ENCODE measurements at regions not wholly inside any gene's neighbourhood (a gene's known extent, or its start where the extent isn't known, plus 50 kb on each side); places are given as distances from the start of the nearest gene placed in this dataset.
"Not testable (repeated sequence)": the region's sequence is repeated elsewhere in the genome, so short reads cannot be mapped to it uniquely, and the experiment has no call there.

DNA sequence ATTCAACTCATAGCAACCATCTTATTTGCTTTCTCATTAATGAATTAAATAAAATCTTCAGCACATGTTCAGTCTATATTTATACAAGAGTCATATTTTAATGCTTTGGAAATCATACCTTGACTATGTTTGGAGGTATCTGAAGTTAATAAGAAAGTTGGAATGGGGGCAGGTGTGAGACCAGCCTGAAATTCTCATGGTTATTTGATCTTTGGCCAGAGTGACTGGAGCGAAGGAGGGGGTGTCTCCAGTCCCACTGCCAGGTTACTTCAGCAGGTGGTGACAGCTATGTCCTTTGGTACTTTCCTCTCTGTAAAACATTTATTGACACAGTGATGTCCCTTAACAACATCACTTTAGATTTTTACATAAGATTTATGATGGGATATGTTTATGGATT lies 318.1 kb upstream of the SGCD start:
- DNase-seq, result no peak

DNA sequence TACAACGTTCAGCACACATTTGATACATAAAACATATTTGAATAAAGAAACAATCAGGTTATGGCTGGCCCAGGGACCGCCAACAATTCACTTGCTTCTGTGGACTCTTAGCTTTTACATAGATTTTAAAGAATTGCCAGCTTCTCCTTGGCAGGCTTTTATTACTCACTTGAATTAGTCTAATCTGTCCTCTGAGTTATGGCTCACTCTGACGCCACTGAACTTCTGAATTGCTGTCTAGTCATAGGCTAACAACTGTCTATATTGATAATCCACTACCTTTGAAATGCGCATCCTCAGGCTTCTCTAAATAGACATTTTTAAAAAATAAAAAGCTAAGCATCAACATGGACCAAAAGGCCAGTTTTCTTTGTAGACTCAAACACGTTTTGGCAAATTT lies 317.4 kb upstream of the SGCD start:
- no peak for DNase-seq

DNA sequence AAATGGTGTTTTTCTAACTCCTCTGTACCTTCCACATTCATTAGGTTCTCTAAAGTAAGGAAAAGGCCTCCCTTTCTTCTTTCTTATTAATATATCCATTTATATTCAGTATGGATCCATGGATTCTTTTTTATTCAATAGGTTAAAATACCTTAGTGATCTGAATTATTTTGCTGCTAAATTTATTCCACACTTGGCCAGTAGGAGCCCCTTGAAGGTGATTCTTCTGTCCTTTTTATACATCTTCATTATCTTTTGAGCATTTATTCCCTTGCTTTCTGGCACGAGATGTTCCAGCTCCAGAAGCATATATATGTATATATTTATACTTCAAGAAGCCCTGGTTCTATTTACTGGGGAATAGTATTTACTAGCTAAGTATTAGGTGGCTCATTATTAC lies 311.8 kb upstream of the SGCD start:
- DNase-seq, result no peak

DNA sequence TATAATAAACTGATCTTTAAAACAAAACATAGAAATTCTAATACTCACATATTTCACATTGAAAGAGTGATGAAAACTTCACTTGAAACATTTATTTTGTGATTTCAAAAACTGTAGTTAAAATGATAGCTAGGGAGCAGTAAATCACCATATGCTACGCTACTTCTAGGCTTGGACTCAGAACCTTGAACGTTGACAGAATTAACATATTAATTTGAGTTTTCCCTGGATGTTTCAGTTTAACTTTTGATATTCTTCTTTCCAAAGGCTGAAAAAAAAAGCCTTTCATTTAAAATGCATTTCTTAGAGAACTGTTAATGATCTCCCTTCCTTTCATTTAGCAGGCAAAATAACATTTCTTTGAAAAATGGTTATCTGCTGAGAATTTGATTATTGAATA lies 307.8 kb upstream of the SGCD start:
- no peak for DNase-seq

DNA sequence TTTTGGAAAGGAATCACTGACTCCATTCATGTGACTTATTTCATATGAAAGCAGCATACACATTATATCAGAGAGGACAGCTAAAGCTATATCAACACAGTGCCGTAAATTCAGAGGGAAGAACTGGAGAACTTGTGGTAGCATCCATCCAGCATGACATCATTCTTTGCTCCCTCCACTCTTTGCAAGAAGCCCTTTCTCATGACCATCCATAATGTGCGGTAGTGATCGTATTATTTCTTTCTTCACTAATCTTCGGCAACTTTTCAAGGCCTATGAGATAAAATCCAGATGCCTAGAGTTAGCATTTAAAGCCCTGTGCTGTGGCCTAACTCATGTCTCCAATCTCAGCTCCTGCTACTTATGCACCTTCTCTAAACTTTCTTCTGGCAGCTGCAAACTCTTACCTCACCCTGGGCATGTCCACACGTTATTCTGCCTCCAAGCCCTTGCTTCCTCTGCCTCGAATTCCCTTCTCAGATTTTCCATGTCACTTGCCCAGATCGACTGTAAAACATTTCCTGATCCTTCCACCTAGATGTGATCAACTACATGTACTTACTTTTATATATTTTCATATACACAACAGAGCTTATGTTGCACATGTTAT lies 307.3 kb upstream of the SGCD start:
- DNase-seq, result no peak

DNA sequence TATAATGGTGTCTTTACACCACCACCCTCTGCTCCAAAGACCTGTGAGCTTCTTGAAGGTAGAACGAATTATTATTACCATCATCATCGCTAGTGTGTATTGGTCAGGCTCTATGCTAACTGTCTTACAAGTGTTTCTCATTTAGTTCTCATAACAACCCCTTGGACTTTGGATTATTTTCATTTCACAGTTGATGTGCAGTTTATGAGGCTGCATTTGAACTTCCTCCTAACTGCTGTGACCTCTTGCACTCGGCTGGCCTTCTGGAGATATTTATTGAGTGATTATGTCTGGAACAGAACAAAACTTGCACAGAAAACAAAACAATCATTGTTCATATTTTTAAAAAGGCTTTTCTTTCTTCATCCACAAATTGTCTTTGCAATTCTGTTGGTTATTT lies 306.3 kb upstream of the SGCD start:
- no peak for DNase-seq

DNA sequence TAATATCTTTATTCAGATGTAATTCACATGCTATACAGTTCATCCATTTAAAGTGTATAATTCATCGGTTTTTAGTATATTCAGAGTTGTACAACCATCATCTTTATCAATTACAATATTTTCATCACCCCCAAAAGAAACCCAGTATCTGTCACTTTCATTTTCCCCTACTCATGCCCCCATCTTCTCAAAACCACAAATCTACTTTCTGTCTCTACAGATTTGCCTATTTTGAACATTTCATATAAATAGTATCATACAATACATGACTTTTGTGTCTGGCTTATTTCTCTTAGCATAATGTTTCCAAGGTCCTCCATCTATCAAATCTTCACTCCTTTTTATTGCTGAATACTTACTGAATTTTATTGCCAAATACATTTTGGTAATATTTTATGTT lies 305.1 kb upstream of the SGCD start:
- no peak for DNase-seq

DNA sequence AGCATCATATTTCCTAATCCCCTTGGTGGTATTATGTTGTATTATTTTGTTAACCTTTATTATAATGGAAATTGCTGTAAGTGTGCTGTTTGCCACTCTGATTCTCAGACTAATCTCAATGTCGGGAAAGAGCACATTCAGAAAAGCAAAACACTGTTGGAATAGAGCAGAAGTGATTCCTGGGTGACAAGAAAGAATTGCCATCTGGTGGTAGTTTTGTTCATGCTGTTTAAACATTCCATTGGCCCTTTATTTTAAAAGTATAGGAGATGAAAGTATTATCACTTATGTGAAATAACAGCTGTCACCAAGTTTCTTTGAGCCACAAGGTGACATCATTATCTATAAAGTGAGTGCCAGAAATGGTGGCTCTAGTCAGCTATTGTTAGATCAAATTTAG lies 301.3 kb upstream of the SGCD start:
- no peak for DNase-seq

DNA sequence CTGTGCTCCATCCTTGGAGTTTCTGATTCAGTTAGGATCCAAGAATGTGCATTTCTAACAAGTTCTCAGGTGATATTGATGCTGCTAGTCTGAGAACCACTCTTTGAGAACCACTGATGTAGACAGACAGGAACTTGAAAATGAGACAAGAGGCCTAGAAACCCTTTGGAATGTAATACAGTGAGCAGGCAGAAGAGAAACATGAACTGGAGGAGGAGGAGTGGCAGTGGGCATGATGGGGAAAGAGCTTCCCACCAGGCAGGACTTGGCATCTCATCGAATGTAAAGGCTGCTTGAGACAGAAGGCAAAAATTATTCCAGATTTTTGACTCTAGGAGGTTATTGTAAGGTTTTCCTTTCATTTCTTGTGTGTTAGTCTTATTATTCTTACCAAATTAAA lies 295.8 kb upstream of the SGCD start:
- DNase-seq, result no peak

DNA sequence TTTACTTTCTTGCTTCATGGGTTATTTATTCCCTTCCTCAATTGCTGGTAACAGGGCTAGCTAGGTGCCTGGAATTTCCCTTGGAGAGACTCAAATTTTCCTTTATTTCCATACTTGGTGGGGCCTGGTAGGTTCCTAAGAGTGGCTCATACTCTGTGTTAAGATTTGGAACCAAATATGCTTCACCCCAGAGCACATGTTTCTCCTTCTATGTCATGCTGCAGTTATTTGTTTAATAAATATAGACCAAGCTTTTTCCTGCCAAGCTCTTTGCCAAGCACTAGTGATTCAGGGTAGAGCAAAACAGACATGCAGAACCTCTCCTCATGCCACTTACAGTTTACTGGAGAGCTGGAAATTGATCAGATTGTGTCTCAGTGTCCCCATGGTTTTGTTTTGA lies 290.3 kb upstream of the SGCD start:
- no peak for DNase-seq

DNA sequence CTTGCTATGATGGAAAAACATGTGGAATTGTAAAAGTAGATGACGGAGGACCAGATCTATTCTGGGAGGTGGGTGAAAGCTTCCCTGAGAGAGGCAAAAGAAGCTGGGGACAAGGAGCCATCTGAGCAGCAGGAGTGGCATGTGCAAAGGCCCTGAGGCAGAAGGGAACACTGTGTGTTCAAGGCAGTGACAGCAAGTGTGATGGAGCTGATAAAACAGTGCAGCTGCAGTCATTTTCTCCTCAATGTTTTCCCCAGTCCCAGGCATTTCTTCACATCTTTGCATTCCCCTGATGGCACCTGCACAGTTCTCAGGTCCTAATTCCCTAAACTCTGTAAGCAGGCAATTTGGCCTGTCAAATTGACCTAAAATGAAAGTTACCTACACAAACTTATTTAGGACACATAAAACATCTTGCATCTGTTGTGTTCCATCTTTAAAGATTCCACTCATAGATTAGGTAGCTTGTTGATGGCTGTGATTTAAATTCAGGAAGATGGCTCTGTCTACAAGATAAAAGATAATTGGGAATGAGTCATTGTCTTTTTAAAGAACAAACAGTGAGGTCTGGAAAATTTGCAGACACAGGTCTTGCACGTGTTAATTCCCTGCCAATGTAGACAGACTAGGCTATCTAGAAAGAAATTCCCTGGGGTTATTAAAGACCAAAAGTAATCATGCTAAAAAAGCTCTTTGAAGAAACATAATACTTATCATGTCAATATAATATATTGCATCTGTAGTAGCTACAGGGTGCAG lies 289.6 kb upstream of the SGCD start:
- DNase-seq, result no peak

DNA sequence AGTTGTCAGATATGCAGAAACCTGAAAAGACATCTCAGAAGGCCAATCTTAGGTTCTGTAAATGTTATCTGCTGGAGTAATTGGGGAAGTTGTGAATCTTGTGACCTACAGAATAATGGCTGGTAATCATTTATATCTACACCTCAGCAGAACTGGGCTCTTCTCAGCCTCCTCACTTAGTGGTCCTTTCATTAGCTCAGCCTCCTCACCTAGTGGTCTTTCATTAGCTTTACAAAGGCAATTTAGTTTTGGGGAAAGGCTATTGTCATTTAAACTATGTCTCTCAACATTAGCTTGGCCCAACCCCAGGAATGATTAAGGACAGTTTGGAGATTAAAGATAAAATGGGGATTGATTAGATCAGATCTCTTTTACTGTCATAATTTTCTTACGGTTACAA lies 284.2 kb upstream of the SGCD start:
- DNase-seq, result no peak

DNA sequence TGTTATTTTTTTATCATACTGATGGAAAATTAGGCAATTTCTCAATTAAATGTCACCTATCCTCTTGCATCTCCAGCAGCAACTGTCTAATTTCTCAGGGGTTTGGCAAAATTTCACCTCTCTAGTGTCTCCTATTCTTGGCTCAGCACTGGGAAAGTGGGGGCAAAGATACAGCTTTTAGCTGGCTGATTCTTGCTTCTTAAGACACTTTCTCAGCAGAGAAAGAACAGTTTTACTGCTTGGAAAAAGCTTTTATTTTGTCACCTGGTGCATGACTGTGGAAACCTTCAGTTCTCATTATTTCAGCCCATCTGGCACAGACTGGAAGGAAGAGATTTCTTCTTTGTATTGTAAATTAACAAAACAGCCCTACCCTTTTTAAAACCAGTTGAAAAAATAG lies 283.6 kb upstream of the SGCD start:
- no peak for DNase-seq

DNA sequence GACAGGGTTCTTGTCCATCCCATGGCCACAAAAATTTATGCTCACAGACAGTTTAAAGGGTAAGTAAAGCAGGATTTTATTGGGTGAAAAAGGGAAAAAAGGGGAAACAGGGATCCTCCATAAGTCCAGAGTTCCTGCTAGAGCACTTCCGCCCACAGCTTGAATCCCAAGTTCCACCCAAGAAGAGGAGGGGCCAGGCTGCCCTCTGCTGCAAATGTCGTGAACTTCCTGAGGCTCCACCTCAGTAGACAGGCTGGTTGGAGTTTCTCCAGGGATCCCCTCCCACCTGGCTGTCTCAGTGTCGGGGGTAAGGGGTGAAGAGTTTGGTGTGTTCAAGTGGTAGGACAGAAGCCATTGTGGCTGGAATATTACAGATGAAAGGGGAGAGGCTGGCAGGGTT lies 275.0 kb upstream of the SGCD start:
- DNase-seq, result no peak

DNA sequence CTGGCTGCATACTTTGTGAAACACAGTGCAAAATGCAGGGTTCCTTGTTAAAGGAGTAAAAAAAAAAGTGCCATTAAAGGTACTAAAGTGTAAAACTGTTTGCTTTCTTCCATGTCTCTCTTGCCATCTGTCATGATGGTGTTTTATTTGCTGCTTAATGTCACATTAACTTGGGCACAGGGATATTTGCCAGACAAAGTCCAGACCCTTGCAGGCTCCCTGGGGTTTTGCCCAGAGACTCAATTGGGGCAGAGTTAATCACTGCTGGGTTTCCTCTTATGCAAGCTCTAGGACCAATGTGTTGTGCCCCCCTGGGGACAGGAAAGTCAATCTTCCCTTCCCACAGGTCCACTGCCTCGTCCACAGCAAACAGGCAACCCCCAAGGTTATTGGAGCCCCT lies 274.3 kb upstream of the SGCD start:
- DNase-seq, result no peak

DNA sequence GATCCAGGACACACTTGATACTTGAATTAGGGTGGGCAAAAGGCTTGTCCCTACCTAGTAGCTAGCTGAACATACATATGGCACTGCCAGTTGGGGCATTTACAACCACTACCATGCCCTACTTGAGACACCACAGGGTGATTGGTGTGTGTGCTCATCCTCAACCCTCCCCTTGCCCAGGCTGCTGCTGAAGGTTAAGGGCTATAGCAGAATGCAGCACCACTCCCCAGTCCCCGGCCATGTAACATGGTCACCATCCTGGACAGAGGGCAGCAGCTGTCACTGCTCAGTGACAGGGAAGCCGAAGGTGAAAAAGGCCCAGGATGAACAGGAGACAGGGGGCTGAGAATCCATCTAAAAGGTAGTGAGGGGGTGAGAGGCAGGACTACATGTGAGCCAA lies 273.9 kb upstream of the SGCD start:
- no peak for DNase-seq

DNA sequence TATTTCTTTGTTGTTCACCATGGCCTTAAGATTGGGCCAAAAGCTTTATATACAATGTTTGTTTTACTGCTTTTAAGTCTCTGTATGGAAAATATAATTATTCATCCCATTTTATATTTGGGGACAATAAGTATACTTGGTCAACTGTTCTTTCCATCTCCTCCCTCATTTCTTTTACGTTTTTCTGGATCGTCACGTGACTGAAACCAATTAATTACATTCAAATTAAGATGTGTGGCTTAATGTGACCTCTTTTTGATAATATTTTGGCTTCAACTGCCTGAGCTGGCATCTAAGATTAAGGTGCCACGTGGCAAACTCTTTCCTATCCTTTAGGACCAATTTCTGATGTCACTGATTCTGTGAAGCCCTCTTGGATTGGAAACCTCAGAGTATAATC lies 250.1 kb upstream of the SGCD start:
- DNase-seq, result no peak

DNA sequence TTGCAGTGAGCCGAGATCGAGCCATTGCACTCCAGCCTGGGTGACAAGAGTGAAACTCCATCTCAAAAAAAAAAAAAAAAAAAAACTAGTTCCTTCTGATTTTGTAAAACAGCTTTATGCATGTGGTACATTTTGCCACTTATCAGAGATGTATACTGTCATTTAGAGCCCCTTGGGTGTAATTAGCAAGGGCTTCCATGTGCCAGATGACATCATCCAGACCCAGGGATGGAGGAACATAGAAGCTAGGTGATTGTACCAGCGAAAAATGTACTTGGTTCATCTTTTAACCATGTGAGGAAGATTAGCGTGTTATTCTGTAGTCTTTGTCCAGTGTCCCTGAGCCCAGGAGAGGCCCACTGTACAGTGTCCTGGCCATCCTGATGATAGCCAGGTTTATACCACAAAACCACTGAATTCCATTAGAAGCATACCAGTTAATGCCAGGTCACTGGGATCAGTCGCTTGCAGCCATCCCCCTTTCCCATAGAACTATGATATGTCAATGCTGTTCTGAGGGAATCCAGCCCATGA lies 239.3 kb upstream of the SGCD start:
- DNase-seq, result no peak

DNA sequence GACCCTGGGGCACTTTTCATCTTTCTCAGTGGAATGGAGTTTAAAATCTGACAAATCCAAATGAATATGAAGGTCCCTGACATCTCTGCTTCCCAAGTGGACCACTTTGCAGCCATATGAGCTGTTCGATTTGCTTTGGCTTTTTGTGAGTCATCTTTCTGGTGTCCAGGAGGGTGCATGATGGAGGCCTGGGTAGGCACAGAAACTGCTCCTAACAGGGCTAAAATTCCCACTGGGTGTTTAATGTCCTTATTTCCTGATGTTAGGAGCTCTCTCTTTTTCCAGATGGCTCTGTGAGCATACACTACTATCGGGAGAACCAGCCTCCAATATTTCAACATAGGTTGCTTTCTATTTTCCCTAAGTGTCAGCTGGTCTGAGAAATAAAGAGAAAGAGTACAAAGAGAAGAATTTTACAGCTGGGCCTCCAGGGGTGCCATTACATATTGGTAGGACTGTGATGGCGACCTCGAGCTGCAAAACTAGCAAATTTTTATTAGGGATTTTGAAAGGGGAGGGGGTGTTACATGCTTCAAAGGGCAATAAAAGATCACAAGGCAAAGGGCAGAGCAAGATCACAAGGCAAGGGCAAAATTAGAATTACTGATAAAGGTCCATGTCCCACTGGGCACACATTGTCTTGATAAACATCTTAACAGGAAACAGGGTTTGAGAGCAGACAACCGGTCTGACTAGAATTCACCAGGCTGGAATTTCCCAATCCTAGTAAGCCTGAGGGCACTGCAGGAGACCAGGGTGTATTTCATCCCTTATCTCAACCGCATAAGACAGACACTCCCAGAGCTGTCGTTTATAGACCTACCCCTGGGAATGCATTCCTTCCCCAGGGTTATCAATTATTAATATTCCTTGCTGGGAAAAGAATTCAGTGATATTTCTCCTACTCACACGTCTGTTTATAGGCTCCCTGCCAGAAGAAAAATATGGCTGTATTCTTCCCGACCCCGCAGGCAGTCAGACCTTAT lies 236.7 kb upstream of the SGCD start:
- not testable (repeated sequence) for DNase-seq

DNA sequence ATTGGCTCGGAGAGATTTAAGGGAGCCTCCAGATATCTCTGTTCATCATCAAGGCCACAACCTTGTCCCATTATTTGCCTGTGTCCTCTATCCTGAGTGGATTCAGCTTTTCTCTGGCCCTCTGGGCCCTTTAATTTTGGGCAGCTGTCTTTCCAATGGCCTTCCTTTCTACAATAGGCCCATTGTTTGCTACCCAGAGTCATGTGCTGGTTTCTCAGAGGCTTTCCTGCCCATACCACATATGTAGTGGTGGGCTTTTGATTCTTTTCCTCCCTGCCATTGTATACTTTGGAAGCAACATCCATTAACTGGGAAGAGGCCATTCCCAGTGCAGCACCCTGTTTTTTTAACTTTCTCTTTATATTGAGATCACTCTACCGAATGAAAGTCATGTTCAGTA lies 233.9 kb upstream of the SGCD start:
- DNase-seq, result no peak

DNA sequence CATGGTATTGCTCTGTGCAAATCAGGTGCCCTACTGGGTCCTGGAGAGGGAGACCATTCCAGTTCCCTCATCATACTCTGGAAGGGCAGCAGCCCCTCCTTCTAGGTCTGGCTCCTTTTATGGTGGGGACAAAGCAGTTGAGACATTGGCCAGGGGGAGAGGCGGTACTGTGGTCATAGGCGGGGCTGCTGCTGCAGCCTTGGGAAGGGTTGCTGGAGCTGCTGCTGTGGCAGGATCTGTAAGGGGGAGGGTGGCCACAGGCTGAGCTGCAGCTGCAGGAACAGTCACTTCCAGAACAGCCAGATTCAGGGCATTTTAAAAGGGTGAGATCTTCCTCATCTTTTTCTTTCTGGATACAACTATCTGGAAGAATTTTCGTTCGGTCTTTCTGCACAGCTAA lies 233.0 kb upstream of the SGCD start:
- DNase-seq, result no peak

DNA sequence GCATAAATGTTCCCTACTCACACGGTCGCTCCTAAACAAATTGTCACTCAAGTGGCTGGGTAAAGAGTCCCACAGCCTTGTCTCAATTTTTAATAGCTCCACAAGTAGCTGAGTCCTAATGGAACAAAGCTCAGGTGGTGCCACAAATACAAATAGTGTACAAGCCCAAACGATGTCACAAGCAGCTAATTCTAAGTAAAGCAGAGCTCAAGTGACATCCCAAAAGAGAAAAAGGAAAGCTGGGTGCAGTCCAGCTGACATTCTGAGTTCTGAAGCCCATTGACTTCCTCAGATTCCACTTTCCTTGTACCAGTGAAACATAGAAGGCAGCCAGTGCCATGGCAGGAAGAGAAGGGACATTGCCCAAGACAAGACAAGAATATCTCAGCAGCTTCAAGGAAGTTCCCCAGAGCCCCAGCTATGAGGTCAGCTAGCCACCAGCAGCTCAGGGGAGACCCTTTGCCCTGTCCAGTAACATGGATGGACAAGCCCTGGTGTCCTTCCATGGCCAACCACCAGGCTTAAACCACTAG lies 231.2 kb upstream of the SGCD start:
- no peak for DNase-seq

DNA sequence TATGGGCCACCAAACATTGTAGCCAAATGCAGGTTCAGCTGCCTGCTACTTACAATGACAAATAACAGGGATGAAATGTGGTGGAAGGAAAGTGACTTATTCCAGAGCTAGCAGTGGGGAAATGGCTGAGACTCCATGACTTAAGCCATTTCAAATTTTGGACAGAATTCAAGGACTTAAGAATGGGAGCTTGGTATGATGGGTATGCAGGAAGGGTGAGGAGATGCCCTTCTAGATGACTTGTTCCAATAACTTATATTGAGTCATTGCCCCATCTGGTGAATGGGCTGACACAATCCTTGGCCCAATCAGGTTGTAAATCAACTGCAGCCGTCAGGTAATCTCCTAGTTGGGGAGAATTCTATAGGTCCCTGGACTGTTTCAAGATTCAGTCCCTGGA lies 230.7 kb upstream of the SGCD start:
- DNase-seq, result no peak

All from bone marrow (tissue), 2 donors.